CD14-positive monocyte (primary cell): ENCODE measurements at regions not wholly inside any gene's neighbourhood (a gene's known extent, or its start where the extent isn't known, plus 50 kb on each side); places are given as distances from the start of the nearest gene placed in this dataset.

Source experiments
- DNase-seq, 3 donors: peaks; one replicate each; pipeline ENCODE4 v3.0.0-alpha.2; 2011 to 2022
- H2AFZ ChIP-seq: 2 replicates; pipeline ENCODE4 v1.6.0; 2012; ENCODE audit warnings: mild to moderate bottlenecking, low read depth, low read length, inconsistent platforms; ENCODE audit not compliant: insufficient read depth, poor library complexity, severe bottlenecking
- H3K27ac ChIP-seq, 2 donors: 1 replicate in 1 of 2; 2 replicates in 1 of 2; pipeline ENCODE4 v1.5.1; 2012 to 2013; ENCODE audit warnings: low read length in 2 of 2, control low read depth in 1 of 2, inconsistent platforms in 1 of 2, low read depth in 1 of 2, mild to moderate bottlenecking in 1 of 2
- H3K27me3 ChIP-seq, 2 donors: one replicate each; pipeline versions ENCODE4 v1.6.0 to v1.6.1; 2011 to 2013; ENCODE audit warnings: low read length in 2 of 2; ENCODE audit not compliant: control insufficient read depth in 2 of 2, insufficient read depth in 2 of 2
- H3K36me3 ChIP-seq, 2 donors: replicated peaks in 1 of 2; 1 replicate in 1 of 2; 2 replicates in 1 of 2; pipeline versions ENCODE4 v1.5.1 to v1.6.1; 2012 to 2013; ENCODE audit warnings: low read length in 2 of 2, control low read depth in 1 of 2, inconsistent platforms in 1 of 2, mild to moderate bottlenecking in 1 of 2; ENCODE audit not compliant: insufficient read depth in 2 of 2, control insufficient read depth in 1 of 2
- H3K4me1 ChIP-seq, 2 donors: 1 replicate in 1 of 2; 2 replicates in 1 of 2; pipeline versions ENCODE4 v1.5.1 to v1.6.1; 2012 to 2013; ENCODE audit warnings: low read length in 2 of 2, control low read depth in 1 of 2, inconsistent platforms in 1 of 2, mild to moderate bottlenecking in 1 of 2, moderate library complexity in 1 of 2; ENCODE audit not compliant: insufficient read depth in 2 of 2, control insufficient read depth in 1 of 2
- H3K4me2 ChIP-seq: replicated peaks from 2 replicates; pipeline ENCODE3; 2012; ENCODE audit warnings: low read length, moderate library complexity, mild to moderate bottlenecking; ENCODE audit not compliant: poor library complexity, severe bottlenecking; ENCODE audit errors: extremely low read depth
- H3K4me3 ChIP-seq, 3 experiments: fragments of 200-600 bp in 1 of 3; sonication (generic) in 1 of 3; replicated peaks in 1 of 3; 1 replicate in 2 of 3; 2 replicates in 1 of 3; pipeline ENCODE4 v1.5.1; 2011 to 2013; ENCODE audit warnings: low read length in 3 of 3, mild to moderate bottlenecking in 3 of 3, control low read depth in 2 of 3, low read depth in 2 of 3, inconsistent platforms in 1 of 3, moderate library complexity in 1 of 3
- H3K79me2 ChIP-seq: 2 replicates; pipeline ENCODE4 v1.6.0; 2012; ENCODE audit warnings: mild to moderate bottlenecking, control low read depth, inconsistent platforms, low read length, moderate library complexity; ENCODE audit not compliant: insufficient read depth
- H3K9ac ChIP-seq: 2 replicates; pipeline ENCODE4 v1.6.0; 2017; ENCODE audit warnings: low read length, mild to moderate bottlenecking; ENCODE audit not compliant: insufficient read depth, poor library complexity, severe bottlenecking
- H3K9me3 ChIP-seq, 2 donors: replicated peaks in 1 of 2; 1 replicate in 1 of 2; 2 replicates in 1 of 2; pipeline versions ENCODE4 v1.5.1 to v1.6.1; 2012 to 2013; ENCODE audit warnings: low read length in 2 of 2, control low read depth in 1 of 2; ENCODE audit not compliant: control insufficient read depth in 1 of 2, insufficient read depth in 1 of 2
- H4K20me1 ChIP-seq: 2 replicates; pipeline ENCODE4 v1.6.0; 2012; ENCODE audit warnings: mild to moderate bottlenecking, low read length, control low read depth, moderate library complexity; ENCODE audit not compliant: insufficient read depth
- H3K27ac Mint-ChIP-seq, 7 donors: one replicate each; pipeline ENCODE4 v1.8.0; 2020; ENCODE audit warnings: mild to moderate bottlenecking in 7 of 7, mixed read lengths in 7 of 7, moderate library complexity in 6 of 7, inconsistent platforms in 2 of 7
- H3K27me3 Mint-ChIP-seq, 3 donors: one replicate each; pipeline ENCODE4 v1.8.0; 2021 to 2022; ENCODE audit warnings: low read depth in 3 of 3, mild to moderate bottlenecking in 3 of 3, mixed read lengths in 3 of 3, moderate library complexity in 3 of 3, inconsistent platforms in 1 of 3
- H3K36me3 Mint-ChIP-seq, 2 donors: one replicate each; pipeline ENCODE4 v1.8.0; 2020; ENCODE audit warnings: mixed read lengths in 2 of 2, inconsistent platforms in 1 of 2, mild to moderate bottlenecking in 1 of 2
- H3K4me1 Mint-ChIP-seq: one replicate; pipeline ENCODE4 v1.8.0; 2020; ENCODE audit warnings: mild to moderate bottlenecking, mixed read lengths
- H3K4me3 Mint-ChIP-seq, 2 donors: one replicate each; pipeline ENCODE4 v1.8.0; 2020; ENCODE audit warnings: mild to moderate bottlenecking in 2 of 2, mixed read lengths in 2 of 2, moderate library complexity in 1 of 2
- H3K9me3 Mint-ChIP-seq, 7 donors: one replicate each; pipeline ENCODE4 v1.8.0; 2020 to 2022; ENCODE audit warnings: mixed read lengths in 7 of 7, mild to moderate bottlenecking in 6 of 7, moderate library complexity in 6 of 7, inconsistent platforms in 2 of 7
- CTCF ChIP-seq: fragments of 200-600 bp; IDR thresholded peaks from one replicate; pipeline ENCODE4 v1.8.0; 2022; ENCODE audit warnings: antibody characterized with exemption, mild to moderate bottlenecking
- WGBS: methylation state at CpG from one replicate; pipeline ENCODE4 v1.1.5; 2013; ENCODE audit warnings: missing lambda C conversion rate; ENCODE audit not compliant: insufficient coverage; 5-methylcytosine and 5-hydroxymethylcytosine counted together
- intact Hi-C, 2 donors: fragments of 100-400 bp; cut with micrococcal nuclease; formaldehyde crosslinking; loops; one replicate each; pipeline versions ENCODE4 v1.15.0 to v1.15.1; 2023

- TF ChIP-seq CTCF: no peak
- H3K4me1 Mint-ChIP-seq: no peaks in the 10 kb centered on the region
- H3K4me1 ChIP-seq: no peaks in the 10 kb centered on the region
- H3K36me3 Mint-ChIP-seq: no peaks in the 10 kb centered on the region
- peaks cover 0 to 2% of the 10 kb centered on the region in 2 donors for H3K9me3 ChIP-seq
- H3K9me3 Mint-ChIP-seq: peaks cover 0 to 20% (median 4%) of the 10 kb centered on the region in 7 donors
- H3K27ac ChIP-seq: no peak overlapping the region
- no peak overlapping the region for H3K4me3 ChIP-seq
- WGBS: no CpG with 5 or more reads among the region's 1 CpG
- no peak overlapping the region for H2AFZ ChIP-seq
- H3K79me2 ChIP-seq: no peaks in the 10 kb centered on the region
- intact Hi-C loops: no loop called here
- H3K27me3 Mint-ChIP-seq: peaks cover 0 to 3% (median 0%) of the 10 kb centered on the region in 3 donors
- no peak overlapping the region for H3K4me2 ChIP-seq
- H3K27ac Mint-ChIP-seq: no peak overlapping the region
- H3K36me3 ChIP-seq: no peaks in the 10 kb centered on the region
- no peak overlapping the region for H3K9ac ChIP-seq
- H3K27me3 ChIP-seq: no peaks in the 10 kb centered on the region
- H3K4me3 Mint-ChIP-seq: no peak overlapping the region
- H4K20me1 ChIP-seq: no peaks in the 10 kb centered on the region
- DNase-seq: no peak
Observed at GRCh38 chr2:220029013-220029412, 401.6 kb downstream of the SLC4A3 start.

- peak overlapping the region in 1 of 7 donors; percentile 32 for H3K27ac Mint-ChIP-seq
- 100% methylated on average over 1 of the region's 1 CpG for WGBS
- no peak for TF ChIP-seq CTCF
Observed at GRCh38 chr2:220033546-220033945, 406.1 kb downstream of the SLC4A3 start.

More at GRCh38 chr2:220033546-220033945, 406.1 kb downstream of the SLC4A3 start:
- Histone ChIP-seq H3K4me1 (no peaks in the 10 kb centered on the region), H3K36me3 (no peaks in the 10 kb centered on the region), H3K4me2 (no peak overlapping the region), H3K27me3 (no peaks in the 10 kb centered on the region), H2AFZ (no peak overlapping the region), H3K9me3 (no peaks in the 10 kb centered on the region), H4K20me1 (no peaks in the 10 kb centered on the region), H3K4me3 (no peak overlapping the region), H3K79me2 (no peaks in the 10 kb centered on the region), H3K27ac (no peak overlapping the region), H3K9ac (no peak overlapping the region)
- no peaks in the 10 kb centered on the region for H3K36me3 Mint-ChIP-seq
- no peaks in the 10 kb centered on the region for H3K4me1 Mint-ChIP-seq
- peaks cover 0 to 15% (median 4%) of the 10 kb centered on the region in 7 donors for H3K9me3 Mint-ChIP-seq
- H3K4me3 Mint-ChIP-seq: no peak overlapping the region
- no peak for DNase-seq
- peaks cover 0 to 3% (median 0%) of the 10 kb centered on the region in 3 donors for H3K27me3 Mint-ChIP-seq
- intact Hi-C loops: no loop called here
